MG63 (cell line): ENCODE measurements at regions not wholly inside any gene's neighbourhood (a gene's known extent, or its start where the extent isn't known, plus 50 kb on each side); places are given as distances from the start of the nearest gene placed in this dataset.
A peak's percentile ranks its signal among the peaks of the same experiment; 100 is the strongest.

Experiments used
- DNase-seq: peaks from one replicate; pipeline ENCODE4 v3.0.0-alpha.2; 2020
- H3K27me3 ChIP-seq: fragments of 250-450 bp; sonication (Bioruptor Pico); 2 replicates; pipeline ENCODE4 v1.5.1; 2020; ENCODE audit warnings: mild to moderate bottlenecking, moderate library complexity
- H3K36me3 ChIP-seq: fragments of 250-450 bp; sonication (Bioruptor Pico); 2 replicates; pipeline ENCODE4 v1.5.1; 2020; ENCODE audit warnings: mild to moderate bottlenecking, moderate library complexity
- H3K4me3 ChIP-seq: fragments of 250-450 bp; sonication (Bioruptor Pico); 2 replicates; pipeline ENCODE4 v1.5.1; 2020; ENCODE audit warnings: mild to moderate bottlenecking, moderate library complexity
- H3K9me3 ChIP-seq: fragments of 250-450 bp; sonication (Bioruptor Pico); 2 replicates; pipeline ENCODE4 v1.5.1; 2020; ENCODE audit warnings: mild to moderate bottlenecking, moderate library complexity

GRCh38 chr13:47044842-47045241 is 148.0 kb upstream of the HTR2A start:
- H3K4me3 ChIP-seq = no peak overlapping the region
- H3K36me3 ChIP-seq = no peaks in the 10 kb centered on the region
- DNase-seq = no peak
- no peaks in the 10 kb centered on the region for H3K27me3 ChIP-seq
- H3K9me3 ChIP-seq = no peaks in the 10 kb centered on the region

- H3K27me3 ChIP-seq = no peaks in the 10 kb centered on the region; the same call in 1 of the 2 replicates
- H3K9me3 ChIP-seq = no peaks in the 10 kb centered on the region
- H3K36me3 ChIP-seq = no peaks in the 10 kb centered on the region
- H3K4me3 ChIP-seq = no peak overlapping the region
- no peak for DNase-seq
These were observed 142.3 kb upstream of the HTR2A start for GRCh38 chr13:47039106-47039505.

- no peaks in the 10 kb centered on the region; the same call in 1 of the 2 replicates for H3K27me3 ChIP-seq
- H3K4me3 ChIP-seq = no peak overlapping the region
- no peak for DNase-seq
- no peaks in the 10 kb centered on the region for H3K9me3 ChIP-seq
- no peaks in the 10 kb centered on the region for H3K36me3 ChIP-seq
These were observed 141.3 kb upstream of the HTR2A start for GRCh38 chr13:47038188-47038587.

GRCh38 chr13:47036294-47037008 is 139.6 kb upstream of the HTR2A start:
- no peak for DNase-seq
- Histone ChIP-seq H3K27me3 (no peaks in the 10 kb centered on the region; the same call in 1 of the 2 replicates), H3K4me3 (no peak overlapping the region), H3K9me3 (no peaks in the 10 kb centered on the region), H3K36me3 (no peaks in the 10 kb centered on the region)

- Histone ChIP-seq H3K27me3 (no peaks in the 10 kb centered on the region; the same call in 1 of the 2 replicates), H3K4me3 (no peak overlapping the region), H3K9me3 (no peaks in the 10 kb centered on the region), H3K36me3 (no peaks in the 10 kb centered on the region)
- DNase-seq = peak; percentile 7
These were observed 136.4 kb upstream of the HTR2A start for GRCh38 chr13:47033216-47033615.

GRCh38 chr13:47027780-47028437 is 131.1 kb upstream of the HTR2A start:
- no peaks in the 10 kb centered on the region for H3K27me3 ChIP-seq
- H3K36me3 ChIP-seq = no peaks in the 10 kb centered on the region
- H3K4me3 ChIP-seq = no peak overlapping the region

GRCh38 chr13:47025791-47026447 is 129.1 kb upstream of the HTR2A start:
- H3K9me3 ChIP-seq = no peaks in the 10 kb centered on the region
- H3K36me3 ChIP-seq = no peaks in the 10 kb centered on the region
- no peak for DNase-seq
- no peak overlapping the region for H3K4me3 ChIP-seq
- H3K27me3 ChIP-seq = no peaks in the 10 kb centered on the region

More at GRCh38 chr13:47027780-47028437, 131.1 kb upstream of the HTR2A start:
- DNase-seq = no peak
- no peaks in the 10 kb centered on the region for H3K9me3 ChIP-seq

- Histone ChIP-seq H3K36me3 (no peaks in the 10 kb centered on the region), H3K4me3 (no peak overlapping the region), H3K27me3 (no peaks in the 10 kb centered on the region), H3K9me3 (no peaks in the 10 kb centered on the region)
- no peak for DNase-seq
These were observed 123.1 kb upstream of the HTR2A start for GRCh38 chr13:47019977-47020376.

GRCh38 chr13:47017476-47017875 is 120.6 kb upstream of the HTR2A start:
- H3K27me3 ChIP-seq = no peaks in the 10 kb centered on the region
- no peaks in the 10 kb centered on the region for H3K36me3 ChIP-seq
- DNase-seq = no peak
- H3K4me3 ChIP-seq = no peak overlapping the region
- H3K9me3 ChIP-seq = no peaks in the 10 kb centered on the region

- Histone ChIP-seq H3K27me3 (peaks cover 2% of the 10 kb centered on the region; the same call in 1 of the 2 replicates), H3K9me3 (no peaks in the 10 kb centered on the region), H3K4me3 (no peak overlapping the region), H3K36me3 (no peaks in the 10 kb centered on the region)
- DNase-seq = no peak
These were observed 111.5 kb upstream of the HTR2A start for GRCh38 chr13:47008318-47008717.

GRCh38 chr13:47005756-47006414 is 109.0 kb upstream of the HTR2A start:
- Histone ChIP-seq H3K27me3 (peaks cover 2% of the 10 kb centered on the region; the same call in 1 of the 2 replicates), H3K9me3 (no peaks in the 10 kb centered on the region), H3K4me3 (no peak overlapping the region), H3K36me3 (no peaks in the 10 kb centered on the region)
- no peak for DNase-seq

- no peak overlapping the region for H3K4me3 ChIP-seq
- DNase-seq = no peak
- no peaks in the 10 kb centered on the region for H3K9me3 ChIP-seq
- H3K27me3 ChIP-seq = peaks cover 2% of the 10 kb centered on the region; the same call in 1 of the 2 replicates
- no peaks in the 10 kb centered on the region for H3K36me3 ChIP-seq
These were observed 107.7 kb upstream of the HTR2A start for GRCh38 chr13:47004540-47004939.

GRCh38 chr13:47004027-47004426 is 107.2 kb upstream of the HTR2A start:
- H3K9me3 ChIP-seq = no peaks in the 10 kb centered on the region
- H3K27me3 ChIP-seq = peaks cover 2% of the 10 kb centered on the region; the same call in 1 of the 2 replicates
- no peaks in the 10 kb centered on the region for H3K36me3 ChIP-seq
- H3K4me3 ChIP-seq = no peak overlapping the region
- no peak for DNase-seq

GRCh38 chr13:47000165-47000564 is 103.3 kb upstream of the HTR2A start:
- Histone ChIP-seq H3K9me3 (no peaks in the 10 kb centered on the region), H3K36me3 (no peaks in the 10 kb centered on the region), H3K27me3 (no peaks in the 10 kb centered on the region), H3K4me3 (no peak overlapping the region)
- DNase-seq = no peak

- no peak for DNase-seq
- no peaks in the 10 kb centered on the region for H3K36me3 ChIP-seq
- no peak overlapping the region for H3K4me3 ChIP-seq
- H3K27me3 ChIP-seq = no peaks in the 10 kb centered on the region
- no peaks in the 10 kb centered on the region for H3K9me3 ChIP-seq
These were observed 99.6 kb upstream of the HTR2A start for GRCh38 chr13:46996316-46997030.

- DNase-seq = no peak
- Histone ChIP-seq H3K36me3 (no peaks in the 10 kb centered on the region), H3K9me3 (no peaks in the 10 kb centered on the region), H3K27me3 (no peaks in the 10 kb centered on the region), H3K4me3 (no peak overlapping the region)
These were observed 99.0 kb upstream of the HTR2A start for GRCh38 chr13:46995874-46996273.
